Liver (tissue), 8 donors: ENCODE measurements at regions not wholly inside any gene's neighbourhood (a gene's known extent, or its start where the extent isn't known, plus 50 kb on each side); places are given as distances from the start of the nearest gene placed in this dataset.

Experiments
- DNase-seq: peaks from one replicate; pipeline ENCODE4 v3.0.0-alpha.2; 2017; ENCODE audit warnings: low spot score
- H3K27ac ChIP-seq, 2 donors: one replicate each; pipeline ENCODE4 v1.7.0; 2013; ENCODE audit warnings: inconsistent platforms in 2 of 2, low read length in 2 of 2, control low read depth in 1 of 2, low read depth in 1 of 2, mild to moderate bottlenecking in 1 of 2
- H3K27me3 ChIP-seq, 4 donors: one replicate each; pipeline versions ENCODE4 v1.6.1 to v1.7.0; 2013; ENCODE audit warnings: low read length in 3 of 4, inconsistent platforms in 1 of 4, mild to moderate bottlenecking in 1 of 4, moderate library complexity in 1 of 4; ENCODE audit not compliant: control insufficient read depth in 4 of 4, insufficient read depth in 4 of 4
- H3K36me3 ChIP-seq, 4 donors: one replicate each; pipeline versions ENCODE4 v1.6.1 to v1.7.0; 2013; ENCODE audit warnings: low read length in 3 of 4, mild to moderate bottlenecking in 3 of 4, low read depth in 1 of 4, moderate library complexity in 1 of 4; ENCODE audit not compliant: control insufficient read depth in 4 of 4, insufficient read depth in 3 of 4
- H3K4me1 ChIP-seq, 4 donors: one replicate each; pipeline versions ENCODE4 v1.6.1 to v1.7.0; 2013; ENCODE audit warnings: low read length in 3 of 4, mild to moderate bottlenecking in 3 of 4, moderate library complexity in 1 of 4; ENCODE audit not compliant: control insufficient read depth in 4 of 4, insufficient read depth in 4 of 4
- H3K4me3 ChIP-seq, 3 donors: one replicate each; pipeline versions ENCODE4 v1.6.1 to v1.7.0; 2013; ENCODE audit warnings: low read length in 3 of 3, control low read depth in 1 of 3, low read depth in 1 of 3, mild to moderate bottlenecking in 1 of 3
- H3K9ac ChIP-seq, 2 donors: one replicate each; pipeline ENCODE4 v1.7.0; 2013; ENCODE audit warnings: low read length in 2 of 2, mild to moderate bottlenecking in 2 of 2, moderate library complexity in 2 of 2, control low read depth in 1 of 2, low read depth in 1 of 2
- H3K9me3 ChIP-seq, 4 donors: one replicate each; pipeline versions ENCODE4 v1.6.1 to v1.7.0; 2013; ENCODE audit warnings: low read length in 3 of 4; ENCODE audit not compliant: control insufficient read depth in 4 of 4
- CTCF ChIP-seq: fragments of 150-350 bp; IDR thresholded peaks from 2 replicates; pipeline ENCODE4 v1.5.1; 2017; ENCODE audit warnings: improper control_type of control experiment, low read depth, low read length; ENCODE audit not compliant: missing input control
- EGR1 ChIP-seq, 2 donors: IDR thresholded peaks; 2 replicates each; pipeline ENCODE4 v1.6.1; 2016 to 2018; ENCODE audit warnings: antibody characterized with exemption in 2 of 2, low read depth in 2 of 2
- FOXA1 ChIP-seq: IDR thresholded peaks from 2 replicates; pipeline ENCODE4 v1.6.1; 2016; ENCODE audit warnings: antibody characterized with exemption
- FOXA2 ChIP-seq: IDR thresholded peaks from 2 replicates; pipeline ENCODE4 v1.6.1; 2016; ENCODE audit warnings: antibody characterized with exemption
- GABPA ChIP-seq, 2 donors: IDR thresholded peaks in 1 of 2; conservative IDR thresholded peaks in 1 of 2; 2 replicates each; pipeline ENCODE4 v1.6.1; 2016; ENCODE audit warnings: antibody characterized with exemption in 2 of 2, mild to moderate bottlenecking in 1 of 2, moderate library complexity in 1 of 2
- HNF4A ChIP-seq, 2 donors: conservative IDR thresholded peaks; 2 replicates each; pipeline ENCODE4 v1.6.1; 2016; ENCODE audit warnings: antibody characterized with exemption in 2 of 2, mild to moderate bottlenecking in 2 of 2
- HNF4G ChIP-seq: IDR thresholded peaks from 2 replicates; pipeline ENCODE4 v1.6.1; 2016; ENCODE audit warnings: antibody characterized with exemption
- JUND ChIP-seq, 2 donors: IDR thresholded peaks; 2 replicates each; pipeline ENCODE4 v1.6.1; 2016; ENCODE audit warnings: antibody characterized with exemption in 2 of 2
- NR2F2 ChIP-seq: IDR thresholded peaks from 2 replicates; pipeline ENCODE4 v1.6.1; 2016; ENCODE audit warnings: antibody characterized with exemption
- RXRA ChIP-seq, 2 donors: IDR thresholded peaks; 2 replicates each; pipeline ENCODE4 v1.6.1; 2017 to 2018; ENCODE audit warnings: antibody characterized with exemption in 2 of 2, mild to moderate bottlenecking in 1 of 2
- SP1 ChIP-seq: IDR thresholded peaks from 2 replicates; pipeline ENCODE4 v1.6.1; 2018; ENCODE audit warnings: antibody characterized with exemption, mild to moderate bottlenecking
- TAF1 ChIP-seq: conservative IDR thresholded peaks from 2 replicates; pipeline ENCODE4 v1.6.1; 2016; ENCODE audit warnings: antibody characterized with exemption, mild to moderate bottlenecking
- YY1 ChIP-seq: IDR thresholded peaks from 2 replicates; pipeline ENCODE4 v1.6.1; 2016; ENCODE audit warnings: antibody characterized with exemption, mild to moderate bottlenecking
- WGBS: extraction: QIAGEN DNeasy Blood & Tissue Kit; methylation state at CpG from one replicate; pipeline ENCODE4 v1.1.7; 2013; 5-methylcytosine and 5-hydroxymethylcytosine counted together
- donor health status: healthy.
- donor health status: healthy.
- donor health status: healthy.
- donor health status: healthy.
- donor health status: healthy.

GRCh38 chr12:105427883-105428282 is 97.4 kb downstream of the C12orf75 start:
- H3K27me3 ChIP-seq = no peaks in the 10 kb centered on the region
- TF ChIP-seq EGR1 (IDR thresholded peaks at IDR 0.05; ENCODE audit: low read depth in 2 of 2) = no peak
- TF ChIP-seq CTCF = no peak
- no peak for TF ChIP-seq SP1
- TF ChIP-seq JUND (IDR thresholded peaks at IDR 0.05) = no peak
- no peak for TF ChIP-seq FOXA1
- no peak for TF ChIP-seq RXRA (IDR thresholded peaks at IDR 0.05)
- H3K27ac ChIP-seq = no peak overlapping the region
- H3K9me3 ChIP-seq = no peaks in the 10 kb centered on the region
- no peak for DNase-seq
- peaks cover 0 to 9% (median 5%) of the 10 kb centered on the region in 4 donors for H3K4me1 ChIP-seq
- H3K4me3 ChIP-seq = no peak overlapping the region
- no peak overlapping the region for H3K9ac ChIP-seq
- no peaks in the 10 kb centered on the region for H3K36me3 ChIP-seq

GRCh38 chr12:105428793-105429395 is 98.4 kb downstream of the C12orf75 start:
- H3K9ac ChIP-seq = no peak overlapping the region
- H3K27me3 ChIP-seq = no peaks in the 10 kb centered on the region
- no peaks in the 10 kb centered on the region for H3K36me3 ChIP-seq
- no peaks in the 10 kb centered on the region for H3K9me3 ChIP-seq
- no peak for DNase-seq
- no peak overlapping the region for H3K4me3 ChIP-seq
- H3K27ac ChIP-seq = no peak overlapping the region
- H3K4me1 ChIP-seq = peaks cover 0 to 9% (median 5%) of the 10 kb centered on the region in 4 donors
- no peak for TF ChIP-seq FOXA1
- no peak for TF ChIP-seq GABPA (IDR thresholded peaks at IDR 0.05 in 1 of 2, conservative IDR thresholded peaks at IDR 0.05 in 1 of 2)
- TF ChIP-seq JUND (IDR thresholded peaks at IDR 0.05) = no peak
- no peak for TF ChIP-seq NR2F2
- no peak for TF ChIP-seq YY1
- no peak for TF ChIP-seq TAF1
- TF ChIP-seq RXRA (IDR thresholded peaks at IDR 0.05) = no peak
- TF ChIP-seq FOXA2 = no peak
- TF ChIP-seq EGR1 (IDR thresholded peaks at IDR 0.05; ENCODE audit: low read depth in 2 of 2) = no peak
- TF ChIP-seq CTCF = no peak
- TF ChIP-seq HNF4A (conservative IDR thresholded peaks at IDR 0.05) = no peak
- no peak for TF ChIP-seq HNF4G
- 78% methylated on average over 1 of the region's 1 CpG for WGBS

GRCh38 chr12:105429511-105429910 is 99.0 kb downstream of the C12orf75 start:
- H3K36me3 ChIP-seq = no peaks in the 10 kb centered on the region
- H3K9ac ChIP-seq = no peak overlapping the region
- peaks cover 0 to 9% (median 5%) of the 10 kb centered on the region in 4 donors for H3K4me1 ChIP-seq
- H3K9me3 ChIP-seq = no peaks in the 10 kb centered on the region
- WGBS = 96% methylated on average over 1 of the region's 1 CpG
- no peak overlapping the region for H3K4me3 ChIP-seq
- H3K27me3 ChIP-seq = no peaks in the 10 kb centered on the region
- TF ChIP-seq CTCF (no peak), TAF1 (no peak)
- H3K27ac ChIP-seq = no peak overlapping the region
- no peak for DNase-seq
